ENCODE measurements at regions not wholly inside any gene's neighbourhood (a gene's known extent, or its start where the extent isn't known, plus 50 kb on each side); places are given as distances from the start of the nearest gene placed in this dataset.

GRCh38 chr7:125084196-125084595 lies 154.6 kb upstream of the POT1 start:
- TF ChIP-seq POLR2A (IDR thresholded peaks at IDR 0.05) (no peak), EP300 (IDR thresholded peaks at IDR 0.05) (no peak), CTCF (IDR thresholded peaks at IDR 0.05) (no peak), POLR2AphosphoS5 (IDR thresholded peaks at IDR 0.05) (no peak)
